Transverse colon (tissue), 4 donors: ENCODE measurements at regions not wholly inside any gene's neighbourhood (a gene's known extent, or its start where the extent isn't known, plus 50 kb on each side); places are given as distances from the start of the nearest gene placed in this dataset.

Experiments
- DNase-seq: peaks from one replicate; pipeline ENCODE4 v3.0.0-alpha.2; 2019
- H3K27ac ChIP-seq, 4 donors: fragments of 200-600 bp; sonication (generic); 2 replicates each; pipeline ENCODE4 v1.5.1; 2016 to 2018; ENCODE audit warnings: inconsistent platforms in 4 of 4
- H3K27me3 ChIP-seq: fragments of 200-600 bp; sonication (generic); 2 replicates; pipeline ENCODE4 v1.5.1; 2017; ENCODE audit warnings: inconsistent platforms
- H3K36me3 ChIP-seq, 4 donors: fragments of 200-600 bp; sonication (generic); 2 replicates each; pipeline ENCODE4 v1.5.1; 2017 to 2019; ENCODE audit warnings: inconsistent platforms in 4 of 4
- H3K4me1 ChIP-seq, 4 donors: fragments of 200-600 bp; sonication (generic); 2 replicates each; pipeline ENCODE4 v1.5.1; 2017 to 2020; ENCODE audit warnings: inconsistent platforms in 4 of 4
- H3K4me3 ChIP-seq, 4 donors: fragments of 200-600 bp; sonication (generic); 1 replicate in 1 of 4; 2 replicates in 3 of 4; pipeline versions ENCODE4 v1.5.1 to v1.6.1; 2017 to 2019; ENCODE audit warnings: inconsistent platforms in 4 of 4
- H3K9me3 ChIP-seq, 2 donors: fragments of 200-600 bp; sonication (generic); 2 replicates each; pipeline ENCODE4 v1.5.1; 2017 to 2019; ENCODE audit warnings: inconsistent platforms in 2 of 2
- EP300 ChIP-seq: sonication (generic); formaldehyde crosslinking; IDR thresholded peaks from one replicate; pipeline ENCODE4 v1.6.1; 2017; ENCODE audit warnings: antibody characterized with exemption, low read depth
- POLR2A ChIP-seq: fragments of 450-650 bp; IDR thresholded peaks from one replicate; pipeline ENCODE4 v1.6.1; 2016; ENCODE audit warnings: antibody characterized with exemption, mild to moderate bottlenecking, moderate library complexity
- POLR2AphosphoS5 ChIP-seq, 3 donors: sonication (generic); formaldehyde crosslinking; IDR thresholded peaks; one replicate each; pipeline ENCODE4 v1.6.1; 2016; ENCODE audit warnings: antibody characterized with exemption in 3 of 3
- WGBS, 2 donors: methylation state at CpG; one replicate each; pipeline ENCODE4 v1.1.5; 2018; ENCODE audit warnings: low coverage in 1 of 2; 5-methylcytosine and 5-hydroxymethylcytosine counted together
- in situ Hi-C, 4 donors: fragments of 200-750 bp; cut with MboI; loops; one replicate each; pipeline versions ENCODE4 v1.15.0 to v1.15.1; 2017; ENCODE audit warnings: low sequenced_read_pairs in 3 of 4, low pct_ligation_motif_present in 1 of 4, low pct_unique_long_range_greater_than_20kb in 1 of 4
- intact Hi-C: fragments of 100-400 bp; cut with DNase I; formaldehyde crosslinking; loops from one replicate; pipeline ENCODE4 v1.15.1; 2023; ENCODE audit warnings: low total_unique reads
- TF ChIP-seq, protein P1 (sequence below), 5 experiments: fragments of 200-600 bp in 3 of 5; fragments of 450-650 bp in 2 of 5; sonication (generic) in 3 of 5; IDR thresholded peaks; 1 replicate in 2 of 5; 2 replicates in 3 of 5; pipeline ENCODE4 v1.5.1; 2016 to 2017; ENCODE audit warnings: antibody characterized with exemption in 5 of 5, inconsistent platforms in 3 of 5, mild to moderate bottlenecking in 2 of 5, moderate library complexity in 1 of 5

- WGBS, 2 donors: 89 to 92% methylated on average over 3 of the region's 3 CpGs
- H3K36me3 ChIP-seq: no peaks in the 10 kb centered on the region
- no peak overlapping the region for H3K4me3 ChIP-seq
- no peak for DNase-seq
- no peaks in the 10 kb centered on the region for H3K27me3 ChIP-seq
- no peak overlapping the region for H3K27ac ChIP-seq
- intact Hi-C loops (no loop called here), in situ Hi-C loops (no loop called here)
- H3K4me1 ChIP-seq: no peaks in the 10 kb centered on the region
- no peak for TF ChIP-seq EP300
- no peak for TF ChIP-seq POLR2AphosphoS5 (IDR thresholded peaks at IDR 0.05)
- TF ChIP-seq, protein P1, sequence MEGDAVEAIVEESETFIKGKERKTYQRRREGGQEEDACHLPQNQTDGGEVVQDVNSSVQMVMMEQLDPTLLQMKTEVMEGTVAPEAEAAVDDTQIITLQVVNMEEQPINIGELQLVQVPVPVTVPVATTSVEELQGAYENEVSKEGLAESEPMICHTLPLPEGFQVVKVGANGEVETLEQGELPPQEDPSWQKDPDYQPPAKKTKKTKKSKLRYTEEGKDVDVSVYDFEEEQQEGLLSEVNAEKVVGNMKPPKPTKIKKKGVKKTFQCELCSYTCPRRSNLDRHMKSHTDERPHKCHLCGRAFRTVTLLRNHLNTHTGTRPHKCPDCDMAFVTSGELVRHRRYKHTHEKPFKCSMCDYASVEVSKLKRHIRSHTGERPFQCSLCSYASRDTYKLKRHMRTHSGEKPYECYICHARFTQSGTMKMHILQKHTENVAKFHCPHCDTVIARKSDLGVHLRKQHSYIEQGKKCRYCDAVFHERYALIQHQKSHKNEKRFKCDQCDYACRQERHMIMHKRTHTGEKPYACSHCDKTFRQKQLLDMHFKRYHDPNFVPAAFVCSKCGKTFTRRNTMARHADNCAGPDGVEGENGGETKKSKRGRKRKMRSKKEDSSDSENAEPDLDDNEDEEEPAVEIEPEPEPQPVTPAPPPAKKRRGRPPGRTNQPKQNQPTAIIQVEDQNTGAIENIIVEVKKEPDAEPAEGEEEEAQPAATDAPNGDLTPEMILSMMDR (IDR thresholded peaks at IDR 0.05): no peak
- TF ChIP-seq POLR2A: no peak
- peaks cover 0 to 2% of the 10 kb centered on the region in 2 donors for H3K9me3 ChIP-seq
Measured at GRCh38 chr6:21297665-21298064, 295.9 kb upstream of the SOX4 start.

- Histone ChIP-seq H3K4me3 (no peak overlapping the region), H3K27ac (no peak overlapping the region), H3K36me3 (no peaks in the 10 kb centered on the region), H3K4me1 (no peaks in the 10 kb centered on the region), H3K27me3 (no peaks in the 10 kb centered on the region), H3K9me3 (peaks cover 5 to 9% of the 10 kb centered on the region in 2 donors)
- intact Hi-C loops (no loop called here), in situ Hi-C loops (no loop called here)
- DNase-seq: no peak
- TF ChIP-seq POLR2AphosphoS5 (IDR thresholded peaks at IDR 0.05) (no peak), POLR2A (no peak), EP300 (no peak)
- TF ChIP-seq, protein P1 (IDR thresholded peaks at IDR 0.05): no peak
- WGBS, 2 donors: 81 to 92% methylated on average over 2 of the region's 2 CpGs
Measured at GRCh38 chr6:21299216-21299615, 294.3 kb upstream of the SOX4 start.

- in situ Hi-C loops: no loop called here
- WGBS, 2 donors: 89 to 95% methylated on average over 3 of the region's 3 CpGs
- intact Hi-C loops: no loop called here
Measured at GRCh38 chr6:21300439-21300838, 293.1 kb upstream of the SOX4 start.

DNA sequence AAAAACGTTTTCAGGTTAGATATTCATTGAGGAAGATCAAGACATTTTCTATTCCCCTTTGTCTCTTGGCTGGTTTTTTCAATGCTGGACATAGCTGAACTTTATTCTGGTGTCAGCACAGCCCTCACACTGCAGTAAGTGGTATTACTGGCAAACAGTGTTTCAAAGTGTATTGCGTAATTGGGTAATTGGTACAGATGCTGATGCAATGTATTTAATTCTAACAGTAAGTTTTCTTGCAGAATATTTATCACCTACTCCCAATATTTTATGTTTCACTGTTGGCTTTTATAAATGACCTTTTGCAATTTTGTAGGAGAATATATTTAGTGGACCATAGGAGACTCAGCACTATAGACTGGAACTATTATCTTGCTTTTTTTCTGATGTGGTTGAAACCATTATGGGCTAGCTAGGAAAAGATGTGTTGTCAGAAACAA, 287.6 kb upstream of the SOX4 start:
- no peak overlapping the region for H3K4me3 ChIP-seq
- WGBS, 2 donors: 56 to 81% methylated on average over 2 of the region's 2 CpGs
- H3K36me3 ChIP-seq: no peaks in the 10 kb centered on the region
- peaks cover 5 to 9% of the 10 kb centered on the region in 2 donors for H3K9me3 ChIP-seq
- intact Hi-C loops: no loop called here
- no peaks in the 10 kb centered on the region for H3K4me1 ChIP-seq
- no peaks in the 10 kb centered on the region for H3K27me3 ChIP-seq
- TF ChIP-seq POLR2AphosphoS5 (IDR thresholded peaks at IDR 0.05) (no peak), POLR2A (no peak), EP300 (no peak)
- TF ChIP-seq, protein P1 (IDR thresholded peaks at IDR 0.05): no peak
- in situ Hi-C loops: no loop called here
- no peak for DNase-seq
- H3K27ac ChIP-seq: no peak overlapping the region

More at GRCh38 chr6:21300439-21300838, 293.1 kb upstream of the SOX4 start:
- no peak overlapping the region for H3K4me3 ChIP-seq
- DNase-seq: no peak
- H3K4me1 ChIP-seq: no peaks in the 10 kb centered on the region
- H3K9me3 ChIP-seq: peaks cover 5 to 9% of the 10 kb centered on the region in 2 donors
- H3K36me3 ChIP-seq: no peaks in the 10 kb centered on the region
- H3K27me3 ChIP-seq: no peaks in the 10 kb centered on the region
- no peak overlapping the region for H3K27ac ChIP-seq
- TF ChIP-seq POLR2A: no peak
- TF ChIP-seq, protein P1 (IDR thresholded peaks at IDR 0.05): no peak
- TF ChIP-seq POLR2AphosphoS5 (IDR thresholded peaks at IDR 0.05): no peak
- TF ChIP-seq EP300: no peak
